NCI-H1048 (cell line): ENCODE measurements at regions not wholly inside any gene's neighbourhood (a gene's known extent, or its start where the extent isn't known, plus 50 kb on each side); places are given as distances from the start of the nearest gene placed in this dataset.

Experiments
- DNase-seq: peaks from one replicate; lab custom pipeline; 2025; lab: John Stamatoyannopoulos, UW

- DNase-seq = no peak
These were observed 141.9 kb downstream of the SLC4A3 start for GRCh38 chr2:219769090-219769910.

GRCh38 chr2:219772103-219772635 lies 144.7 kb downstream of the SLC4A3 start:
- DNase-seq = no peak

DNA sequence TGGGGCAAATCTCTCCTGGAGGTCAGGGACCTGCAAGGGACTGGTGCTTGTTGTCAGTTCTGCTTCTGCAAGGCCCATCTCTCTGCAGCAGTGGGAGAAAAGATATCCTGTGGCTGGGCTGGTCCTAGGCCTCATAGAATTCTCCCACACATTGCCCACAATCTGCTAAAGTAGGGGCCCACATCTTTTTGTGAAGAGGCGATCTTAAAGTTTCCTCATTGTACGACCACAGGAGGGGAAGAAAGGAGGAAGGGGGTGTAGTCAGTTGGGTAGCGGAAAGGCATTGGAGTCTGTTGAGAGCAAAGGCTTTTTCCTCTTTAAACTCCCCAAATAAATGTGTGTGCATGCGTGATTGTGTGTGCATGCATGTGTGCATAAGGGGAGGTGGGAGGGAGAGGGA lies 145.3 kb downstream of the SLC4A3 start:
- no peak for DNase-seq

DNA sequence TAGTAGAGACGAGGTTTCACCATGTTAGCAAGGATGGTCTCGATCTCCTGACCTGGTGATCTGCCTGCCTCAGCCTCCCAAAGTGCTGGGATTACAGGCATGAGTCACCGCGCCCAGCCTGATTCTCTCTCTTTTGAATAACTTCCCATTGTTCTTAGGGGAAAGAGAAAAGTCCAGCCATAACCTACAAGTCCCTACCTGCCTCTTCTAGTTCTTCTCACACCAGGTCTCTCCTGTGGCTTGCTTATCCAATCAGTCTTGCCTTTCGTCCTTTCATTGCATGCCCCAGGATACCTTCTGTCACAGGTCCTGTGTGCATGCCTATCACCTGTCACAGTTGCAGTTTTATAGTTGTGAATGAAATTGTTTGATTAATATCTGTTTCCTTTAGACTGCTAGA lies 148.1 kb downstream of the SLC4A3 start:
- DNase-seq = no peak

- DNase-seq = no peak
These were observed 150.0 kb downstream of the SLC4A3 start for GRCh38 chr2:219777388-219777787.

GRCh38 chr2:219778189-219778588 lies 150.8 kb downstream of the SLC4A3 start:
- no peak for DNase-seq

GRCh38 chr2:219782737-219783348 lies 155.4 kb downstream of the SLC4A3 start:
- no peak for DNase-seq

- DNase-seq = no peak
These were observed 156.0 kb downstream of the SLC4A3 start for GRCh38 chr2:219783359-219783975.

GRCh38 chr2:219784178-219784577 lies 156.7 kb downstream of the SLC4A3 start:
- no peak for DNase-seq

GRCh38 chr2:219789476-219789875 lies 162.0 kb downstream of the SLC4A3 start:
- no peak for DNase-seq

- DNase-seq = no peak
These were observed 165.0 kb downstream of the SLC4A3 start for GRCh38 chr2:219792446-219792845.

- DNase-seq = no peak
These were observed 171.0 kb downstream of the SLC4A3 start for GRCh38 chr2:219798430-219798829.

DNA sequence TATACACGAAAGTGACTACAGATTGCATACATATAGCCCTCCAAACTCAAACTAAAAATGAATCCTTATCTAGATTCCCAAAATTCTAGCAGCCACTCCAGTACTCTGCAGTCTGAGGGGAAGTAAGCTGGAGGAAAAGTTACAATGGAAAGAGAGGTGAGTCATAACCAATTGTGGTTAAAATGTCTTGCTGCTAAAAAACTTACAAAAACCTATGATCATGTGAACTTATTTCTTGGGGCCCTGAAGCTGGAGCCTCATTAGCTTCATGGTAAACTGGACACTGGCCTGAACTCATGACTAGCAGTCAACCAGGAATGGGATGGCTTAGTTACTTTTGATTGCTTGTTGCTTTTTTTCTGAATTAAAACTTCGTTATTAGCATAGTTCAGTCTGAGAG lies 175.9 kb downstream of the SLC4A3 start:
- no peak for DNase-seq

DNA sequence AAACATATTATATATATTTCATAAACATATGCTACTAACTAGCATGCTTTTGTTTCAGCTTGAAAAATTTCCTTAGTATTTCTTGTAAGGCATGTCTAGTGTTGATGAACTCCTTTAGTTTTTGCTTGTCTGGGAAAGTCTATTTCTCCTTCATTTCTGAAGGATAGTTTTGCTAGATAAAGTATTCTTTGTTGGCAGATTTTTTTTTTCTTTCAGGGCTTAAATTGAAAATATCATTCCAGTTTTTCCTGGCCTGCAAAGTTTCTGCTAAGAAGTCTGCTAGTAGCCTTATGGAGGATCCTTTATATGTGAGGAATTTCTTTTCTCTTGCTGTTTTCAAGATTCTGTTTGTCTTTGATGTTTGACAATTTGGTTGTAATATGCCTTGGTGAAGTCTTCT lies 183.5 kb downstream of the SLC4A3 start:
- DNase-seq = no peak

GRCh38 chr2:219812672-219813071 lies 185.2 kb downstream of the SLC4A3 start:
- no peak for DNase-seq

DNA sequence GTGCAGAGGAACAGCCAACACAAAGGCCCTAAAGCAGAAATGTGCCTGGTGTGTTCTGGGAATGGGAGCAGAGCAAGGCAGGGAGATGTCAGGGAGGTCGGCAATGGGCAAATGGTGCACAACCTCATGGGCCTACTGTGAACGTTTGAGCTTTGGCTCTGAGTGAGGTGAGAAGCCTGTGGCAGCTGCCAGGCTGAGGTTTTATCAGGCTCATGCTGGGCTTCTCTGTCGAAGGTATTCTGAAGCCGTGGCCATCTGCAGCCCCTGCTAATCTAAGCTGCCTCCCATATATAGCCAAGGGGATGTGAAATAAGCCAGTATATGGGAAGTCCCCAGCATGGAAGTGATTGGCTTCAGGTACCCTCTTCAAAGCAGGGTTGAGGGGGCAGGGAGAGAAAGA lies 193.3 kb downstream of the SLC4A3 start:
- DNase-seq = no peak

DNA sequence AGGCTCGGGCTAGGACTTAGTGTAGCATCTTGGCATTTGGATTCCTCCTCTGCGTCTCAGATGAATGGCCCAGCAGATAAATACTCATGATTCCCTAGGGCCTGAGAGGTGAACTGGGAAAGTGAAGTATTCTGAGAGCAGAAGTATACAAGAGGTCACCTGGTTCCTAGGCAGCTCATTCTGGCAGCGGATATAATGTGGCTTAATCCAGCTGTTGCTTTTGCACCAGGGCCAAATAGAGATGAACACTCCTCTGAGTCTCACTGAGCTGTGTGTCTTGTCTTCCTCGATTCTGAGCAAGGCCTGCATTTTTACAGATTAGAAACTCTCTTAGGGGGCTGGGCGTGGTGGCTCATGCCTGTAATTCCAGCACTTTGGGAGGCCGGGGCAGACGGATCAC lies 196.1 kb downstream of the SLC4A3 start:
- DNase-seq = no peak

GRCh38 chr2:219824996-219825395 lies 197.6 kb downstream of the SLC4A3 start:
- DNase-seq = no peak

DNA sequence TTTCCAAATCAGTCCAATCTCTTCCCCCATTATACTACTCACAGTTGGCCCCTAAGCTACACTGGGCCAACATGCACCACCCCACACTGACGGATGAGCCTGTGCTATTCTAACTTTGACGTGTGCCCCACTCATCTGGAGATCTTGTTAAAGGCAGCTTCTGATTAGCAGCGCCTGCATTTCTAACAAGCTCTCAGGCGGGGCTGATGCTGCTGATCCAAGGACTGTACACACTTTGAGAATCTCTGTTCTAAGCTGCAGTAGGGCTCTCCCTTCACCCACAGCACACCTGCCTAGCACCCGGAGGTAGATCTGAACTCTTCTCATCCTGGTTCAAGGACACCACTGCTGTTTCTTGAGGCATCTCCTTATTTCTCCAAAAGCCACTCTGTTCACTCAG lies 200.7 kb downstream of the SLC4A3 start:
- no peak for DNase-seq

DNA sequence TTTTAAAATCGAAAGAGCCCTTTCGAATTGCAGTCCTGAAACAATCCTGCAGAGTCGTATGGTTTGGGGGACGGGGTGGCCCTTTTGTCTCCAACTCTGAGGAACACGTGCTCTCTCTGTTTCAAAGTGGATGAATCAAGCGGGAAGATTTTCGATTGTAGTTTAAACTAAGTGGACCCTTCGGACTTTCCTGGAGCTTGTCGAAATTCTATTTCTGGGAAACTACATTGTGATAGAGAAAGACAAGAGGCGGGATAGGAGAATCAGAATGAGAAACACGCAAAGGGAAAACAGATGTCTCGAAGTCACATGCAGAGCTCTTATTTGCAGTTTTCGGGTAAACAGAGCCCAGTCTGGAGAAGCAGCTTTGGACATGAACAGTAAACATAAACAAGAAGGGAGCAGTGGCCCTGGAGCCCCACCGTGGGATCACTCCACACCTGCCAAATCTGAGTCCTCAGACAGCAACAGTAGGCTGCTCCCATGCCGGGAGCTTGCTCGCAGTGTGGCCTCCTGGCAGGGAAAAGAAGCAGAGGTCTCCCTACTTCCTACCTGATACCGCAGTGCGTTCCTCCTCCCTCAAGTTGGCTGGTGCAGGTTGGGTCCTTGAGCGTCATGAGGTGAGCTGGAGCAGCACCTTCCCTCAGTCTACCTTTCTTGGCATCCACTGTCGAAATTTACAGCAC lies 202.4 kb downstream of the SLC4A3 start:
- no peak for DNase-seq

- no peak for DNase-seq
These were observed 202.9 kb downstream of the SLC4A3 start for GRCh38 chr2:219830353-219830738.

- no peak for DNase-seq
These were observed 204.5 kb downstream of the SLC4A3 start for GRCh38 chr2:219831957-219832356.
